ENCODE measurements at regions not wholly inside any gene's neighbourhood (a gene's known extent, or its start where the extent isn't known, plus 50 kb on each side); places are given as distances from the start of the nearest gene placed in this dataset.
"Not testable (repeated sequence)": the region's sequence is repeated elsewhere in the genome, so short reads cannot be mapped to it uniquely, and the experiment has no call there.

DNA sequence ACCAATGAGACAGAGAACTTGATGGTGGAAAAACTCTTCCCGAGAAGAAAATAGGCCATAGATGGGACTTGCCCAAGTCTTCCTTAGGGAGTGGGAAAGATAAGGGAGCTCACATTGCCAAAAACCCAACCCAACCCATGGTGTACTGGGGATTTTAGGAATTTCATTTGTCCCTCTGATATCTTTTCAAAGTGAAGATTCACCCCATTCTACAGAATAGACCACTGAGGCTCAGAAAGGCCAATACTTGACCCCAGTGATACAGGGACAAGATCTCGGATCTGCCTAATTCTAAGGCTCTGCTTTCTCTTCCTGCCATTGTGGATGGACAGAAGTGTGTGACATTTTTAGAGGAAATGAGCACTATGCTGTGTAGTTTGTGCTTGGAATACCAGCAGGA is 159.0 kb downstream of the MYCN start:
- TF ChIP-seq POLR2A (IDR thresholded peaks at IDR 0.05) (no peak), EP300 (IDR thresholded peaks at IDR 0.05) (no peak), POLR2AphosphoS5 (IDR thresholded peaks at IDR 0.05) (no peak), CTCF (IDR thresholded peaks at IDR 0.05) (no peak)
- no peak overlapping the region for H3K4me3 ChIP-seq
- H3K9me3 ChIP-seq, result no peaks in the 10 kb centered on the region
- H3K27ac ChIP-seq, result no peak overlapping the region
- H3K27me3 ChIP-seq, result no peaks in the 10 kb centered on the region
- H3K36me3 ChIP-seq, result no peaks in the 10 kb centered on the region
- no peak for DNase-seq (ENCODE audit: low spot score in 2 of 2)
- H3K4me1 ChIP-seq, result no peaks in the 10 kb centered on the region
- WGBS, result 94% methylated on average over 2 of the region's 2 CpGs

DNA sequence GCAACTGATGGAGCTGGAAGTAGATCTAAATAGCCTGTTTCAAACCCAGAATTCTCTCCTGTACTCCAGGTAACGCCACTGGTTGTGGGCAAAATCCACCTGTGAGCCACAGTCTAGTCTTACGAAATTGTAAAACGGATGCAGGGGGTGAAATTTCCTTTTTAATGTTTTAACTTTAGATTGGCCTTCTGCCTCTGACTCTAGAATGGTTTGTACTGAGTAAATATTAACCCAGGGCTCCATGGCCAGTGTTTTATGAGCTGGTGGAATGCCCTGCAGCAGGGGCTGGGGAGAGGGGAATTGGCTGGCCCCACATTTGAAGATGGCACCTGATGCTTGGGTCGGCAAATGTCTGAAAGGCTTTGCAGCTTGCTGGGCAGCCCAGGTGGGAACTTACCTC is 156.6 kb downstream of the MYCN start:
- WGBS, result 68% methylated on average over 4 of the region's 4 CpGs
- DNase-seq (ENCODE audit: low spot score in 2 of 2), result no peak
- Histone ChIP-seq H3K9me3 (no peaks in the 10 kb centered on the region), H3K27ac (no peak overlapping the region), H3K4me1 (no peaks in the 10 kb centered on the region), H3K27me3 (no peaks in the 10 kb centered on the region), H3K36me3 (no peaks in the 10 kb centered on the region), H3K4me3 (no peak overlapping the region)
- TF ChIP-seq EP300 (IDR thresholded peaks at IDR 0.05), result no peak
- no peak for TF ChIP-seq CTCF (IDR thresholded peaks at IDR 0.05)
- no peak for TF ChIP-seq POLR2AphosphoS5 (IDR thresholded peaks at IDR 0.05)
- no peak for TF ChIP-seq POLR2A (IDR thresholded peaks at IDR 0.05)

- H3K27ac ChIP-seq; H3K4me1 ChIP-seq; H3K4me3 ChIP-seq; DNase-seq (ENCODE audit: low spot score in 2 of 2); H3K36me3 ChIP-seq; H3K27me3 ChIP-seq; H3K9me3 ChIP-seq: not testable (repeated sequence)
- 0% methylated on average over 1 of the region's 1 CpG for WGBS
These were observed 155.1 kb downstream of the MYCN start for GRCh38 chr2:16095483-16095882.

DNA sequence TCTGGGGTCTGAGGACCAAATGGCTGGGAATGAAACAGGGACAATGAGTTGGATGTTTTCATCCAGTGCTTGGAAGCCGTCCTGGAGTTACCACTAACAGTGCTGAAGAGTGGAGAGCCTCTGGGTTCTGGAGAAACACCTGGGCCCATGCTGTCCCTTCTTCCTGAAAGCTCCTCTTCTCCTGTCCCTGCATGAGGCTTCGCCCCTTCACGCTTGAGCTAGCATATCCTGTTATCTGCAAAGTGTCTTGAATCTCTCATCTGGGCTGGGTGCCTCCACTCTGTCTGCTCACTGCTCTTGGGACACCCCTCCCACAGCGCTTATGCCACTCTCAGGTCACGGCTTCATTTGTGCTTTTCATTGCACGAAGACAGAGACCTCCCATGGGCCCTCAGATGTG is 154.5 kb downstream of the MYCN start:
- WGBS, result 90% methylated on average over 6 of the region's 6 CpGs
- no peaks in the 10 kb centered on the region for H3K27me3 ChIP-seq
- H3K4me3 ChIP-seq, result no peak overlapping the region
- no peak for DNase-seq (ENCODE audit: low spot score in 2 of 2)
- H3K27ac ChIP-seq, result no peak overlapping the region
- no peaks in the 10 kb centered on the region for H3K9me3 ChIP-seq
- no peak for TF ChIP-seq EP300 (IDR thresholded peaks at IDR 0.05)
- TF ChIP-seq POLR2AphosphoS5 (IDR thresholded peaks at IDR 0.05), result no peak
- TF ChIP-seq CTCF (IDR thresholded peaks at IDR 0.05), result no peak
- H3K4me1 ChIP-seq, result no peaks in the 10 kb centered on the region
- H3K36me3 ChIP-seq, result no peaks in the 10 kb centered on the region

DNA sequence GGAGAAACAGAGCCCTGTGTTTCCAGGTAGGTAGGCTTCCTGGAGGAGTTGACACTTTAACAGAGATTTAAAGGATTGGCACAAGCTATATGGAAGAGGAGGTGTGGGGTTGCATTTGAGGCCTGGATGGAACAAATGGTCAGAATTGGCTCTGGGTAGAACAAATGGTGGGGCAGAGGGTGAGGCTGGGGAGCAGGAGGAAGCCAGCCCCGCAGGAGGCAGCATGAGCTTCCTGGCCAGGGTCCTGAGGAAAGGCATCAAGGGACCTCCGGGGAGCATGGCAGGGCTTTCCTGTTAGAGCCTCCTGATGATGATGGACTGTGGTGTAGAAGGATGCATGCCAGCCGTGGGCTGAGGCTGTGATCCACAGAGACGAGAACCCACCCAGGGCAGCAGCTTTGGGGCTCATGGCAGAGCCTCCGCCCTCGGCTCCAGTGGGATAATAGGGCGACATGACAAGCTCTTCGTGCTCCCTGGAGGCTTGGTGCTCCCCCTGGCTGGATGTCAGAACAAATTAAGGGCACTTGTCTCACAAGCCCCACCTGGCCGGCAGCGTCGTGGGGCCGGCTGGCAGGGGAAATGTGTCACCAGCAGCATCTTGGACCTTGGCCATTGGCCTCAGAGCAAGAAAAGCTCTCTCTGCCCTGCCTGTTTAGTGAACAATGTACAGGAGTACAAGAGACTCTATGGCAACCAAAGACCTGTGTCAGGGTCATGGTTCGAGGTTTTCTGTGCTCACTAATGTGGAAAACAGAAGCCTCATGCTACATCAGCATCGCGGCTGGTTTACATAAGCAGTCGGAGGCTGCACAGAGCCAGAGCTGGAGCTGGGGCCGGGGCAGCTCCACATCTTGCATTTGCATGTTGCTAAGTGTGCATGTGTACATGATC is 153.5 kb downstream of the MYCN start:
- no peak for DNase-seq (ENCODE audit: low spot score in 2 of 2)
- no peaks in the 10 kb centered on the region for H3K9me3 ChIP-seq
- H3K27ac ChIP-seq, result no peak overlapping the region
- 44% methylated on average over 4 of the region's 17 CpGs for WGBS
- TF ChIP-seq CTCF (IDR thresholded peaks at IDR 0.05) (no peak), POLR2A (IDR thresholded peaks at IDR 0.05) (no peak), EP300 (IDR thresholded peaks at IDR 0.05) (no peak), POLR2AphosphoS5 (IDR thresholded peaks at IDR 0.05) (no peak)
- no peak overlapping the region for H3K4me3 ChIP-seq
- H3K27me3 ChIP-seq, result no peaks in the 10 kb centered on the region
- H3K36me3 ChIP-seq, result no peaks in the 10 kb centered on the region
- H3K4me1 ChIP-seq, result no peaks in the 10 kb centered on the region
